ENCODE measurements at regions not wholly inside any gene's neighbourhood (a gene's known extent, or its start where the extent isn't known, plus 50 kb on each side); places are given as distances from the start of the nearest gene placed in this dataset.
A peak's percentile ranks its signal among the peaks of the same experiment; 100 is the strongest.

DNA sequence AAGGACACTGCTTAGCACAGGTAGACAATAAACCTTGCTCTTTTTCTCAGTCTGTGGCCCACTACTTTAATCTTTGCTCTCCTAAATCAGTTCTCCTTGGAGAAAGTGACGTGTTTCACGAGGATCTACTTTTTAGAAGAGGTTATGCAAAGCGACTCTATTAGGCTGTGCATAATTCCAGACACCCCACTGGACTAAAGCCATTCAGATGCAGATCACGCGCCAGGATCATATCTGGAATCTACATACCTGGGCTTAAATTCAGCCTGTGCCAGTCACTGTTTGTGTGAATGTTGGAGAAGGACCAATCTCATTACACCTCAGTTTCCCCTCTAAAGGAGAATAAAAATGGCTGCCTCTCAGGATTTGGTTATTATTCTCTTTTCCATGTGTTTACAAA lies 413.0 kb upstream of the MYT1L start:
- H3K36me3 ChIP-seq (ENCODE audit: control insufficient read depth, insufficient read depth, low read length): no peaks in the 10 kb centered on the region
- H3K4me1 ChIP-seq (ENCODE audit: control insufficient read depth, insufficient read depth, low read length): peaks cover 6% of the 10 kb centered on the region
- no peak overlapping the region for H3K4me3 ChIP-seq (ENCODE audit: low read length)
- WGBS (ENCODE audit: insufficient coverage): no CpG with 5 or more reads among the region's 5 CpGs
- H3K27ac ChIP-seq (ENCODE audit: low read length): no peak overlapping the region
- H3K27me3 ChIP-seq (ENCODE audit: control insufficient read depth, insufficient read depth, low read length): peaks cover 2% of the 10 kb centered on the region
- DNase-seq: no peak
- no peaks in the 10 kb centered on the region for H3K9me3 ChIP-seq (replicated peaks; ENCODE audit: control insufficient read depth, low read depth, low read length)

DNA sequence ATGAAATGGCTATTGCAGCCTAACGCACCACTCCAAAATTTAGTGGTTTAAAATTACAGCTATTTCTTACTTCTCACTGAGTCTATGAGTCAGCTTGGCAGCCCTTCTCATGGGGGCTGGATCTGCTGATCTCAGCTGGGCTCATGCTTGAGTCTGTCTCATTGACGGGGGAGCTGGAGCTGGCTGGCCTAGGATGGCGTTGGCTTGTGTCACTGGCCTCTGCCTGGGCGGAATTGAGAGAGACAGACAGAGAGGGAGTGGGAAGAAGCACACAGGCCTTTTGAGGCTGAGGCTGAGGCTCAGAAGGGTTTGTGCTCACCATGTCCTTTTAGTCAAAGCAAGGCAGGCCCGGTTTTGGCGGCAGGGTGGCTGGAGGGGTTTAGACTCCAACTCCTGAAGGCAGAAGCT lies 412.1 kb upstream of the MYT1L start:
- Histone ChIP-seq H3K27me3 (ENCODE audit: control insufficient read depth, insufficient read depth, low read length) (peaks cover 2% of the 10 kb centered on the region), H3K4me1 (ENCODE audit: control insufficient read depth, insufficient read depth, low read length) (peaks cover 6% of the 10 kb centered on the region), H3K27ac (ENCODE audit: low read length) (no peak overlapping the region), H3K9me3 (replicated peaks; ENCODE audit: control insufficient read depth, low read depth, low read length) (no peaks in the 10 kb centered on the region), H3K4me3 (ENCODE audit: low read length) (no peak overlapping the region), H3K36me3 (ENCODE audit: control insufficient read depth, insufficient read depth, low read length) (no peaks in the 10 kb centered on the region)
- peak; percentile 93 for DNase-seq
- WGBS (ENCODE audit: insufficient coverage): 40% methylated on average over 5 of the region's 6 CpGs

DNA sequence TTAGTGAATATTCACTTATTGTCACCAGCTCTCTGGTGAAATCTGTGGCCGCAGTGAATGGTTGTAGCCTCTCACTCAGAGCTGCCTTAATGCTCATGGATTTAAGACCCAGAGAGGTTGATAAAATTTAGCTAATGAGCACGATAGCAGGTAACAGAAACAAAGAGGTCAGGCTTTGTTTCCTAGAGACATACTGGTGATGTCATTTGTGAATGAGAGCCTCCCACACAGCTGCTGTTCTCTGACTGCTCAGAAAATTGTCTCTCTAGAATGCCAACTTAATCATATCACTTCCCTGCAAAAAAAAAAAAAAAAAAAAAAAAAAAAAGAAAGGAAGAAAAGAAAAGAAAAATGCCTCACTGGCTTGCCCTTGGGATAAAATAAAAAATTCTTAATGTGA lies 411.7 kb upstream of the MYT1L start:
- H3K27ac ChIP-seq (ENCODE audit: low read length): no peak overlapping the region
- peak; percentile 36 for DNase-seq
- 80% methylated on average over 2 of the region's 2 CpGs for WGBS (ENCODE audit: insufficient coverage)

DNA sequence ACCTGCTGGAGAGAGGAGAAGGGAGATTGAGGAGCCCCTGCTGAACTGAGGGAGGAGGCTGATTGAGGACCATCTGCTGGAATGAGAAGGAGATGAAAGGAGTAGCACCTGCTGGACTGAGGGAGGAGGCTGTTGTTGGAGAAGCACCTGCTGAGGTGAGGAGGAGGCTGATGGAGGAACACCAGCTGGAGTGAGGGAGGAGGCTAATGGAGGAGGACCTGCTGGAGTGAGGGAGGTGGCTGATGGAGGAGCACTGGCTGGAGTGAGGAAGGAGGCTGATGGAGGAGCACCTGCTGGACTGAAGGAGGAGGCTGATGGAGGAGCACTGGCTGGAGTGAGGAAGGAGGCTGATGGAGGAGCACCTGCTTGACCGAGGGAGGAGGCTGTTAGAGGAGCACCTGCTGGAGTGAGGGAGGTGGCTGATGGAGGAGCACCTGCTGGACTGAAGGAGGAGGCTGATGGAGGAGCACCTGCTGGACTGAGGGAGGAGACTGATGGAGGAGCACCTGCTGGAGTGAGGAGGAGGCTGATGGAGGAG lies 409.2 kb upstream of the MYT1L start:
- no peak overlapping the region for H3K4me3 ChIP-seq (ENCODE audit: low read length)
- H3K9me3 ChIP-seq (replicated peaks; ENCODE audit: control insufficient read depth, low read depth, low read length): no peaks in the 10 kb centered on the region
- WGBS (ENCODE audit: insufficient coverage): 89% methylated on average over 1 of the region's 1 CpG
- H3K4me1 ChIP-seq (ENCODE audit: control insufficient read depth, insufficient read depth, low read length): peaks cover 6% of the 10 kb centered on the region
- peaks cover 2% of the 10 kb centered on the region for H3K27me3 ChIP-seq (ENCODE audit: control insufficient read depth, insufficient read depth, low read length)
- H3K36me3 ChIP-seq (ENCODE audit: control insufficient read depth, insufficient read depth, low read length): no peaks in the 10 kb centered on the region
- no peak for DNase-seq
- no peak overlapping the region for H3K27ac ChIP-seq (ENCODE audit: low read length)

More for the DNA sequence above, 411.7 kb upstream of the MYT1L start:
- H3K4me3 ChIP-seq (ENCODE audit: low read length): no peak overlapping the region
- H3K4me1 ChIP-seq (ENCODE audit: control insufficient read depth, insufficient read depth, low read length): peaks cover 6% of the 10 kb centered on the region
- no peaks in the 10 kb centered on the region for H3K36me3 ChIP-seq (ENCODE audit: control insufficient read depth, insufficient read depth, low read length)
- H3K9me3 ChIP-seq (replicated peaks; ENCODE audit: control insufficient read depth, low read depth, low read length): no peaks in the 10 kb centered on the region
- peaks cover 2% of the 10 kb centered on the region for H3K27me3 ChIP-seq (ENCODE audit: control insufficient read depth, insufficient read depth, low read length)

DNA sequence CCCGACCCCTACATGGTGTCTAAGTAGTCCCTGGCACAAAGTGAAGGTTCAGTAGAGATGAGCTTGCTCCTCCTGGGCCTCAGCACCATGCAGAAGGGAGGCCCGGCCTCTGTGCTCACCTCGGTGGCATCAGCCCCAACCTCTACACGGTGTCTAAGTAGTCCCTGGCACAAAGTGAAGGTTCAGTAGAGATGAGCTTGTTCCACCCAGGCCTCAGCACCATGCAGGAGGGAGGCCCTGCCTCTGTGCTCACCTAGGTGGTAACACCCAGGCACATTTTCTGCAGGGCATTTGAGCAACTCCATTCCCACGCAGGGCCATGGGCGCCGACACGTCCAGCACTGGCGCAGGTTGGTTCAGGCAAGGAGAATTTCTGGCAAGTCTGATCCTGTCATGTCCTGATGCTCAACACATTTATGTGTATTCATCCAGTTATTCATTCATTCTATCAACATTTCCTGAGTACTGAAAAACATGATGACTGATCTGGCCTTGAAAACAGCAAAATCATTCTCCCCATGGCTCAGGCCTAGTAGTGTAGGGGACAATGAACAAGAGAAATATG lies 408.2 kb upstream of the MYT1L start:
- H3K9me3 ChIP-seq (replicated peaks; ENCODE audit: control insufficient read depth, low read depth, low read length): no peaks in the 10 kb centered on the region
- H3K36me3 ChIP-seq (ENCODE audit: control insufficient read depth, insufficient read depth, low read length): no peaks in the 10 kb centered on the region
- no peak for DNase-seq
- H3K27me3 ChIP-seq (ENCODE audit: control insufficient read depth, insufficient read depth, low read length): no peaks in the 10 kb centered on the region
- no peak overlapping the region for H3K4me3 ChIP-seq (ENCODE audit: low read length)
- WGBS (ENCODE audit: insufficient coverage): 91% methylated on average over 6 of the region's 9 CpGs
- H3K27ac ChIP-seq (ENCODE audit: low read length): no peak overlapping the region
- peaks cover 6% of the 10 kb centered on the region for H3K4me1 ChIP-seq (ENCODE audit: control insufficient read depth, insufficient read depth, low read length)

DNA sequence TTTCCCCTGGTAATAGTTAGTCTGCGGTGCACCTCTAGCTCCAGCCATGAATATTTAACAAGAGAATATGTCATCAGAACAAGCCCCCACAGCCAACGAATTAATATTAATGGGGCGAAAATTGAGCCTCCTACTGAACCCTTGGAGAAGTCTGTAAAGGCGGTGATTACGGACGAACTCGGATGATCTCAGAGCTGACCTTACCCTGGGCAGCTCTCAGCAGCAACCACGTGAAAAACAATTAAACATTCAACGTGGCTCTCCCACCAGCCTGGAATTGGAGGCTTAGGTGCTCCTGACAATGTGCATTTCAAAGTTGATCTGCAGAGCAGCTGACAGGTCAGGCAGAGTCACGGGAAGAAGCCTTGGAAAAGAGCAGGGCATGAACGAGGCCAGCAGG lies 407.6 kb upstream of the MYT1L start:
- 65% methylated on average over 9 of the region's 11 CpGs for WGBS (ENCODE audit: insufficient coverage)

DNA sequence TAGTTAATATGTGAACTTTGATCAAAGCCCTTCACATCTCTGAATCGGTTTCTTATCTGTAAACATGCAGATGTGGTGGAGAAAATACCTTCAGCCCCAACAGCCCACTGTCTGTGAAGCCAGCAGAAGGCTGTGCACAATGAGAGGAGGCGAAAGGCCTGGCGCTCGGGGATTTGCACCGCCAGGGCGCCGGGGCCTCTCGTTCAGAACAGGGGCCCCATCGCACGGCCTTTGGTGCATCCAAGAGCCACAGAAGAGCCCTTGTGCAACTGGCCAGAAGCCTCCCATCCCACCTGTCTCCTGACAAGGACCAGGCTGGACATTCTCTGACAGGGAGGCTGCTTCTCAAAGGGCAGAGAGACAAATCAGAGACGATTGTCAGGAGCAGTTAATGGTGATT lies 407.2 kb upstream of the MYT1L start:
- DNase-seq: no peak
- Histone ChIP-seq H3K27me3 (ENCODE audit: control insufficient read depth, insufficient read depth, low read length) (peaks cover 3% of the 10 kb centered on the region), H3K36me3 (ENCODE audit: control insufficient read depth, insufficient read depth, low read length) (no peaks in the 10 kb centered on the region), H3K9me3 (replicated peaks; ENCODE audit: control insufficient read depth, low read depth, low read length) (no peaks in the 10 kb centered on the region), H3K4me3 (ENCODE audit: low read length) (no peak overlapping the region), H3K27ac (ENCODE audit: low read length) (no peak overlapping the region), H3K4me1 (ENCODE audit: control insufficient read depth, insufficient read depth, low read length) (peaks cover 2% of the 10 kb centered on the region)
- 92% methylated on average over 9 of the region's 11 CpGs for WGBS (ENCODE audit: insufficient coverage)

More for the DNA sequence above, 407.6 kb upstream of the MYT1L start:
- Histone ChIP-seq H3K36me3 (ENCODE audit: control insufficient read depth, insufficient read depth, low read length) (no peaks in the 10 kb centered on the region), H3K4me3 (ENCODE audit: low read length) (no peak overlapping the region), H3K9me3 (replicated peaks; ENCODE audit: control insufficient read depth, low read depth, low read length) (no peaks in the 10 kb centered on the region), H3K27ac (ENCODE audit: low read length) (no peak overlapping the region), H3K27me3 (ENCODE audit: control insufficient read depth, insufficient read depth, low read length) (peaks cover 3% of the 10 kb centered on the region), H3K4me1 (ENCODE audit: control insufficient read depth, insufficient read depth, low read length) (peaks cover 6% of the 10 kb centered on the region)
- no peak for DNase-seq

DNA sequence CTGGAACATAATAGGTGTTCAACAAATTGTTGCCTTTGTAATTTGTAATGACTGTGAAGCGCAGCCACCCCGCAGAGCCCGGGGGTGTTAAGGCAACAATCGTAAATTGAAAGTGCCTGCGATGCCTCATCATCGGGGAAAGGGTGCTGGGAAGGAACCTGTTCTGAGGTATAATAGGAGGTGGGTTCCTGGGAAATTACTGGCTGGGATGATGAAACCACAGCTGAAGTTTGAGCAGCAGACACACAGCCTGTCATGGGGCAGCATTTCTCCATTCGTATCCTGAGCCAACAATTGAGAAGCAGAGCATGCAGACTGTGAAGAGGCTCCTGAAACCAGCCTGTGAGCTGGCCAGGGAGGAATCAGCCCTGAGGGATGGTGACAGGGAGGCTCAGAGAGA lies 404.0 kb upstream of the MYT1L start:
- Histone ChIP-seq H3K36me3 (ENCODE audit: control insufficient read depth, insufficient read depth, low read length) (no peaks in the 10 kb centered on the region), H3K4me1 (ENCODE audit: control insufficient read depth, insufficient read depth, low read length) (no peaks in the 10 kb centered on the region), H3K4me3 (ENCODE audit: low read length) (no peak overlapping the region), H3K27ac (ENCODE audit: low read length) (no peak overlapping the region), H3K9me3 (replicated peaks; ENCODE audit: control insufficient read depth, low read depth, low read length) (no peaks in the 10 kb centered on the region), H3K27me3 (ENCODE audit: control insufficient read depth, insufficient read depth, low read length) (peaks cover 3% of the 10 kb centered on the region)
- no peak for DNase-seq
- 69% methylated on average over 7 of the region's 7 CpGs for WGBS (ENCODE audit: insufficient coverage)

DNA sequence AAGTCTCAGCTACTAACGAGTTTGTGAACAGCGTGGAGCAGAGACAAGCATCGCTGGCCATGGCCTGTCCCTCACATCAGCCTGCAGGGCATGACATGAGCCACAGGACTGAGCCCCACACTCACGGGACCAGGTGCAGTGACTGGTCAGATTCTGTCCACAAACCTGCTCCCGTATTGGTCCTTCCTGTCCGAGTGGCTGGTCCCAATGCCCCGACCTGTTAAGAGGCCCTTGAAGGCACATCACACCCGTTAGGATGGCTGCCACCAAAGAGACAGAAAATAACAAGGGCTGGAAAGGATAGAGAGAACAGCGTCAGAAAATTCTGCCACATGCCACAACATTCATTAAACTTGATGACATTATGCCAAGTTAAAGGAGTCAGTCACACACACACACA lies 403.2 kb upstream of the MYT1L start:
- H3K36me3 ChIP-seq (ENCODE audit: control insufficient read depth, insufficient read depth, low read length): no peaks in the 10 kb centered on the region
- peaks cover 3% of the 10 kb centered on the region for H3K27me3 ChIP-seq (ENCODE audit: control insufficient read depth, insufficient read depth, low read length)
- no peak overlapping the region for H3K4me3 ChIP-seq (ENCODE audit: low read length)
- no peaks in the 10 kb centered on the region for H3K4me1 ChIP-seq (ENCODE audit: control insufficient read depth, insufficient read depth, low read length)
- H3K9me3 ChIP-seq (replicated peaks; ENCODE audit: control insufficient read depth, low read depth, low read length): no peaks in the 10 kb centered on the region
- DNase-seq: no peak
- 71% methylated on average over 7 of the region's 9 CpGs for WGBS (ENCODE audit: insufficient coverage)
- H3K27ac ChIP-seq (ENCODE audit: low read length): no peak overlapping the region

DNA sequence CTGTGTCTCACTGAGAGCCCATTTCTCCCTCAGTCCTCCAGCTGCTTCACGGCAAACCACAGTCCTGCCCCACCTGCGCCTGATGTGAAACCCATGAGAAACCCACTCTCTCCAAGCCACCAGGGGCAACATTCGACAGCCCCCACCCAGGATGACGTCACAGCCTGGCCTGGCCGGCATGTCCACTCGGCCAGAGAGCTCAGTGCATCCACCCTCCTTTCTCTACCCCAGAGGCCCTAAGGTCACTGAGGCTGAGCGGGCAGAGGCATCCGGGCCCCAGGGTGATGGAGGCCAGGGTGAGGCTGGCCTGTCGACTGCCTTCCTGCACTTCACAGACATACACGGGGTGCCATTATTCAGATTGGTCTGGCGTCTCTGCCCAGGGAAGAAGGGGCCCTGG lies 402.7 kb upstream of the MYT1L start:
- Histone ChIP-seq H3K4me1 (ENCODE audit: control insufficient read depth, insufficient read depth, low read length) (no peaks in the 10 kb centered on the region), H3K4me3 (ENCODE audit: low read length) (no peak overlapping the region), H3K27ac (ENCODE audit: low read length) (no peak overlapping the region), H3K27me3 (ENCODE audit: control insufficient read depth, insufficient read depth, low read length) (peaks cover 3% of the 10 kb centered on the region), H3K36me3 (ENCODE audit: control insufficient read depth, insufficient read depth, low read length) (no peaks in the 10 kb centered on the region), H3K9me3 (replicated peaks; ENCODE audit: control insufficient read depth, low read depth, low read length) (no peaks in the 10 kb centered on the region)
- 77% methylated on average over 5 of the region's 11 CpGs for WGBS (ENCODE audit: insufficient coverage)
- DNase-seq: no peak

All from muscle of leg (tissue), 3 donors.